ACC112 (cell line): ENCODE measurements at regions not wholly inside any gene's neighbourhood (a gene's known extent, or its start where the extent isn't known, plus 50 kb on each side); places are given as distances from the start of the nearest gene placed in this dataset.

ENCODE experiments used
- H2AFZ ChIP-seq: fragments of 200-600 bp; sonication (generic); one replicate; pipeline ENCODE4 v1.6.0; 2017; ENCODE audit warnings: antibody characterized with exemption, low read length; ENCODE audit not compliant: unreplicated experiment
- H3K27ac ChIP-seq: fragments of 200-600 bp; sonication (generic); 2 replicates; pipeline ENCODE4 v1.5.1; 2014; ENCODE audit warnings: low read depth, mild to moderate bottlenecking, antibody characterized with exemption, low read length, moderate library complexity
- H3K27me3 ChIP-seq: fragments of 200-600 bp; sonication (generic); 2 replicates; pipeline ENCODE4 v1.6.1; 2014; ENCODE audit warnings: mild to moderate bottlenecking, antibody characterized with exemption, low read length, moderate library complexity, mixed read lengths; ENCODE audit not compliant: insufficient read depth
- H3K36me3 ChIP-seq: fragments of 200-600 bp; sonication (generic); 2 replicates; pipeline ENCODE4 v1.6.1; 2016; ENCODE audit warnings: mild to moderate bottlenecking, antibody characterized with exemption, low read length, moderate library complexity, mixed read lengths; ENCODE audit not compliant: insufficient read depth
- H3K4me1 ChIP-seq: fragments of 200-600 bp; sonication (generic); one replicate; pipeline ENCODE4 v1.6.1; 2016; ENCODE audit warnings: low read length, mixed read lengths; ENCODE audit not compliant: insufficient read depth, unreplicated experiment, control insufficient read depth
- H3K4me3 ChIP-seq: fragments of 200-600 bp; sonication (generic); 2 replicates; pipeline ENCODE4 v1.5.1; 2014; ENCODE audit warnings: mild to moderate bottlenecking, low read depth, low read length
- H3K79me2 ChIP-seq: fragments of 200-600 bp; sonication (generic); one replicate; pipeline ENCODE4 v1.6.0; 2016; ENCODE audit warnings: low read length; ENCODE audit not compliant: control insufficient read depth, unreplicated experiment, insufficient read depth

- no peak overlapping the region for H2AFZ ChIP-seq
- H3K36me3 ChIP-seq: no peaks in the 10 kb centered on the region
- H3K4me3 ChIP-seq: no peak overlapping the region
- no peaks in the 10 kb centered on the region for H3K4me1 ChIP-seq
- no peaks in the 10 kb centered on the region for H3K27me3 ChIP-seq
- no peaks in the 10 kb centered on the region for H3K79me2 ChIP-seq
- H3K27ac ChIP-seq: no peak overlapping the region
Measured at GRCh38 chr7:115526278-115526677, 504.3 kb downstream of the TFEC start.

- Histone ChIP-seq H3K79me2 (no peaks in the 10 kb centered on the region), H3K27ac (no peak overlapping the region), H3K27me3 (no peaks in the 10 kb centered on the region), H3K4me3 (no peak overlapping the region), H3K4me1 (no peaks in the 10 kb centered on the region), H3K36me3 (no peaks in the 10 kb centered on the region), H2AFZ (no peak overlapping the region)
Measured at GRCh38 chr7:115522174-115522573, 508.4 kb downstream of the TFEC start.

- H3K27ac ChIP-seq: no peak overlapping the region
- H3K79me2 ChIP-seq: no peaks in the 10 kb centered on the region
- H3K4me3 ChIP-seq: no peak overlapping the region
- no peak overlapping the region for H2AFZ ChIP-seq
- H3K27me3 ChIP-seq: no peaks in the 10 kb centered on the region
- H3K4me1 ChIP-seq: no peaks in the 10 kb centered on the region
- no peaks in the 10 kb centered on the region for H3K36me3 ChIP-seq
Measured at GRCh38 chr7:115516341-115516740, 514.2 kb downstream of the TFEC start.

GRCh38 chr7:115511330-115511729, 519.2 kb downstream of the TFEC start:
- Histone ChIP-seq H3K36me3 (no peaks in the 10 kb centered on the region), H3K27me3 (no peaks in the 10 kb centered on the region), H3K4me3 (no peak overlapping the region), H2AFZ (no peak overlapping the region), H3K4me1 (no peaks in the 10 kb centered on the region), H3K79me2 (no peaks in the 10 kb centered on the region), H3K27ac (no peak overlapping the region)

- Histone ChIP-seq H3K79me2 (no peaks in the 10 kb centered on the region), H3K27me3 (no peaks in the 10 kb centered on the region)
Measured at GRCh38 chr7:115505136-115505535, 525.4 kb downstream of the TFEC start.

GRCh38 chr7:115499956-115500355, 530.6 kb downstream of the TFEC start:
- H3K4me3 ChIP-seq: no peak overlapping the region
- H3K36me3 ChIP-seq: no peaks in the 10 kb centered on the region
- H3K27me3 ChIP-seq: no peaks in the 10 kb centered on the region
- H3K79me2 ChIP-seq: no peaks in the 10 kb centered on the region
- H3K27ac ChIP-seq: no peak overlapping the region
- no peak overlapping the region for H2AFZ ChIP-seq
- H3K4me1 ChIP-seq: no peaks in the 10 kb centered on the region

More at GRCh38 chr7:115505136-115505535, 525.4 kb downstream of the TFEC start:
- Histone ChIP-seq H3K4me3 (no peak overlapping the region), H3K27ac (no peak overlapping the region), H3K4me1 (no peaks in the 10 kb centered on the region), H2AFZ (no peak overlapping the region), H3K36me3 (no peaks in the 10 kb centered on the region)

GRCh38 chr7:115496006-115496405, 534.6 kb downstream of the TFEC start:
- no peaks in the 10 kb centered on the region for H3K36me3 ChIP-seq
- H3K79me2 ChIP-seq: no peaks in the 10 kb centered on the region
- no peak overlapping the region for H3K4me3 ChIP-seq
- no peak overlapping the region for H2AFZ ChIP-seq
- no peak overlapping the region for H3K27ac ChIP-seq
- H3K27me3 ChIP-seq: no peaks in the 10 kb centered on the region
- H3K4me1 ChIP-seq: peaks cover 7% of the 10 kb centered on the region

GRCh38 chr7:115494529-115495147, 535.9 kb downstream of the TFEC start:
- H3K4me3 ChIP-seq: no peak overlapping the region

GRCh38 chr7:115493381-115493780, 537.2 kb downstream of the TFEC start:
- no peaks in the 10 kb centered on the region for H3K79me2 ChIP-seq
- peaks cover 7% of the 10 kb centered on the region for H3K4me1 ChIP-seq
- H3K27ac ChIP-seq: no peak overlapping the region
- no peak overlapping the region for H2AFZ ChIP-seq
- H3K4me3 ChIP-seq: no peak overlapping the region
- no peaks in the 10 kb centered on the region for H3K27me3 ChIP-seq
- no peaks in the 10 kb centered on the region for H3K36me3 ChIP-seq

More at GRCh38 chr7:115494529-115495147, 535.9 kb downstream of the TFEC start:
- Histone ChIP-seq H3K79me2 (no peaks in the 10 kb centered on the region), H2AFZ (no peak overlapping the region), H3K27ac (no peak overlapping the region), H3K4me1 (peaks cover 7% of the 10 kb centered on the region), H3K36me3 (no peaks in the 10 kb centered on the region), H3K27me3 (no peaks in the 10 kb centered on the region)

- H3K36me3 ChIP-seq: no peaks in the 10 kb centered on the region
- peaks cover 7% of the 10 kb centered on the region for H3K4me1 ChIP-seq
- no peak overlapping the region for H3K4me3 ChIP-seq
- H3K79me2 ChIP-seq: no peaks in the 10 kb centered on the region
- no peak overlapping the region for H3K27ac ChIP-seq
- peak overlapping the region; percentile 37 for H2AFZ ChIP-seq
- no peaks in the 10 kb centered on the region for H3K27me3 ChIP-seq
Measured at GRCh38 chr7:115491744-115492380, 538.7 kb downstream of the TFEC start.

GRCh38 chr7:115479448-115479847, 551.1 kb downstream of the TFEC start:
- Histone ChIP-seq H3K4me3 (no peak overlapping the region), H3K36me3 (no peaks in the 10 kb centered on the region), H3K27me3 (no peaks in the 10 kb centered on the region), H3K4me1 (no peaks in the 10 kb centered on the region), H3K27ac (no peak overlapping the region), H3K79me2 (no peaks in the 10 kb centered on the region), H2AFZ (no peak overlapping the region)
